ENCODE measurements at regions not wholly inside any gene's neighbourhood (a gene's known extent, or its start where the extent isn't known, plus 50 kb on each side); places are given as distances from the start of the nearest gene placed in this dataset.
"Not testable (repeated sequence)": the region's sequence is repeated elsewhere in the genome, so short reads cannot be mapped to it uniquely, and the experiment has no call there.

DNA sequence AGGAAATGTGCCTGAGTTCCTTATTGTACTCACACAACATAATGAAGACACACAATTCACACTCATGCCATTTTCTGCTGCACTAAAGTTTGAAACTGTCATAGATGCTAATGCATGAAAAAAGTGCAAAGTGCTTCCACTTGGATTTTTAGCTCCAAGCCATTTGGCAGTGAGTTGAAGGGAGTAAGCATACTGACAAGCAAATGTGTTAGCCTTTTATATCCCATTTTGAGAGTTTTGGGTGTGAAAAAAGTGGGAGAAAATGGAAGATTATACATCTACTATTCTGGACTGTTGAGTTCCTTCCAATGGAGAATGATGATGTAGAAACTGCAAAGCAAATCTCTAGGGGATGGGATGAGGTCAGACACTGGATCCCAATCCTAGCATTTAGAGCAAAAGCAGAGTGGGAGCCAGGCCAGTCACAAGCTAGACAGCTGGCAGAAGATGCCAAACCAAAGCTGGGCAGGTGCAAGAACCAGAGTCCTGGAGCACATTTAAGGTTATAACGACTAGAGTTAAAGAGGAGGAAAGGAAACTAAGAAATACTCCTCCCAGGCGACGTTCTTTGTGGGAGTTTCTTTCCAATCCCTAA is 216.8 kb downstream of the FBXO8 start:
- no peak for DNase-seq

GRCh38 chr4:174062831-174063230 is 220.6 kb downstream of the FBXO8 start:
- no peak for DNase-seq

DNA sequence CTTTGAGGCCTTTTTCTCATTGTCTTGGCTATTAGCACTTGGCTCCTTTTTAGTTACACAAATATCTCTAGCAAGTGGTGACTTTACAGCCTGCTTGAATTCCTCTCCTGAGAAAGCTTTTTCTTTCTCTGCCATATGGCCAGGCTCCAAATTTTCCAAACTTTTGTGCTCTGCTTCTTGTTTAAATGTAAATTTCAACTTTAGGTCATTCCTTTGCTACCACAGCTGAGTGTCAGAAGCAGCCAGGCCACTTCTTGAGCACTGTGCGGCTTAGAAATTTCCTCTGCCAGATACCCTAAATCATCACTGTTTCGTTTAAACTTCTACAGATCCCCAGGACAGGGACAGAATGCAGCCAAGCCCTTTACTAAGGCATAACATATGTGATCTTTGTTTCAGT is 222.4 kb downstream of the FBXO8 start:
- DNase-seq, result no peak

DNA sequence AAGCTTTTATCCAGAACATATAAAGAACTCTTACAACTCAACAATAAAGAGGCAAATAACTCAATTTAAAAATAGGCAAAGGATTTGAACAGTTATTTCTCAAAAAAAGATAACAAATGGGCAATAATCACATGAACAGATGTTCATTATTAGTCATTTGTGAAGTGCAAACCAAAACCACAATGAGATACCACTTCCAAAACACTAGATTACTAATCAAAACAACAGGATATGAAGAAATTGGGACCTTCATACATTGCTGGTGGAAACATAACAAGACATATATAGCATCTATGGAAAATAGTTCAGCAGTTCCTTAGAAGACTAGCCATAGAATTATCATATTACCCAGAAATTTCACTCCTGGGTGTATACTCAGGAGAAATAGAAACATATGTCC is 224.6 kb downstream of the FBXO8 start:
- no peak for DNase-seq

DNA sequence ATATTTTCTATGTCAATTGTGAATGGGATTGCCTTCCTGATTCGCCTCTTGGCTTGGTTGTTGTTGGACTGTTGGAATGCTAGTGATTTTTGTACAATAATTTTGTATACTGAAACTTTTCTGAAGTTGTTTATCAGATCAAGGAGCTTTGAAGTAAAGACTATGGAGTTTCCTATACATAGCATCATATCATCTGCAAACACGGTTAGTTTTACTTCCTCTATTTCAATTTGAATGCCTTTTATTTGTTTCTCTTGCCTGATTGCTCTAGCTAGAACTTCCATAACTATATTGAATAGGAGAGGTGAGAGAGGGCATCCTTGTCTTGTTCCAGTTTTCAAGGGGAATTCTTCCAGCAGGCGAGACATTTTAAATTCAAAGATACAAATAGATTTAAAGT is 226.5 kb downstream of the FBXO8 start:
- DNase-seq, result no peak

- no peak for DNase-seq
These were observed 228.1 kb downstream of the FBXO8 start for GRCh38 chr4:174055344-174055743.

GRCh38 chr4:174053895-174054294 is 229.6 kb downstream of the FBXO8 start:
- DNase-seq, result no peak

DNA sequence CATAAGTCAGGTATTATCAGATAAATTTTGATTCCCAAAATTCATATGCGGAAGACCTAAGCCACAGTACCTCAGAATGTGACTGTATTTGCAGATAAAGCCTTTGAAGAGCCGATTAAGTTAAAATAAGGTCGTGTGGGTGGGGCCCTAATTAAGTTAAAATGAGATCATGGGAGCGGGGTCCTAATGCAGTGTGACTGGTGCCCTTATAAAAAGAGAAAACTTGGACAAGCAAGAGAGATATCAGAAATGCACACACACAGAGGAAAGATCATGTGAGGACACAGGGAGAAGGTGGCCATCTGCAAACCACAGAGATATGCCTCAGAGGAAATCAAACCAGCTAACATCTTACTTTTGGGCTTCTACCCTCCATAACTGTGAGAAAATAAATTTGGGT is 236.1 kb downstream of the FBXO8 start:
- no peak for DNase-seq

DNA sequence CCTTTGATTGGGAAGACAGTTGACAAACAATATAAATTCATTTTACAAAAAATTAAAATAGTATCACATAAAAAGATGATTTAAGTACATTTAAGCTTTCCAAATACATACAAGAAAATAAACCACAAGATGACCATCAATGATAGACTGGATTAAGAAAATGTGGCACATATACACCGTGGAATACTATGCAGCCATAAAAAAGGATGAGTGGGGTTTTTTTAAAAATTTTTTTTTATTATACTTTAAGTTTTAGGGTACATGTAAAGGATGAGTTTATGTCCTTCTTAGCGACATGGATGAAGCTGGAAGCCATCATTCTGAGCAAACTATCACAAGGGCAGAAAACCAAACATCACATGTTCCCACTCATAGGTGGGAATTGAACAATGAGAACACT is 237.6 kb downstream of the FBXO8 start:
- DNase-seq, result not testable (repeated sequence)

- no peak for DNase-seq
These were observed 238.1 kb downstream of the FBXO8 start for GRCh38 chr4:174045381-174045780.

- DNase-seq, result no peak
These were observed 241.8 kb downstream of the FBXO8 start for GRCh38 chr4:174041555-174042105.

DNA sequence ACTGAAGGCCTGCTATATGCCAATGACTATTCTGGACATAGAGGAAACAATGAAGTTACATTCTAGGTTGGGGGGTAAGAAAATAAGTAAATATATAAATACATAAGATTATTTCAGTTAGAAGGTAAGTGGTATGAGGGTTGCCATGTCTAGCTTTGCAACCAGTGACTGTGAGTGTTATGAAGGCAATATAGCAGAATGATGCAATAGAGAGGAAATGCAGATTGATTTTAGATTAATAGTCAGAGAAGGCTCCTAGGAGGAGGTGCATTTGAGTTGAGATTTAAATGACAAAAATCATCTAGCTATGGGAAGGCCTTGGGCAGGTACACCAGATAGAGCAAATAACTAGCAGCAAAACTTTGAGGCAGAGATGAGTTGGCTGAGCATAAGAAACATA is 243.2 kb downstream of the FBXO8 start:
- DNase-seq, result no peak

DNA sequence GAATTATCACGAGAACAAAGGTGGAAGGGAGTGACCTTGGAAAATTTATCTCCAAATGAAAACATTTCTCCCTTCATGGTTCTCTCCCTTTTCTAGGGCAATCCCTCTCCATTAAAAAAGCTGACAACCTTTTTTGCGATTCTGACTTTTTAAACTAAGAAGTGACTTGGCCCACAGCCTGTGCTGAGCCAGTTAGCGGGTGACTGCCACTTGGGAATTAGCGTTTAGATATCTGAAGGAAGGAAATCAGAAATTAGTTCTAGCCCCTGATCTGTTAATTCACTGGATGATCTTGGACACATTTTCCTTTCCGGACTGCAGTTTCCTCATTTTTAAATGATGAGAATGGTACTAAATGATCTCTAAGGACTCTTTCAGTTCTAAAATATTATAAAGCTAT is 245.0 kb downstream of the FBXO8 start:
- no peak for DNase-seq

GRCh38 chr4:174037631-174038030 is 245.8 kb downstream of the FBXO8 start:
- DNase-seq, result no peak

DNA sequence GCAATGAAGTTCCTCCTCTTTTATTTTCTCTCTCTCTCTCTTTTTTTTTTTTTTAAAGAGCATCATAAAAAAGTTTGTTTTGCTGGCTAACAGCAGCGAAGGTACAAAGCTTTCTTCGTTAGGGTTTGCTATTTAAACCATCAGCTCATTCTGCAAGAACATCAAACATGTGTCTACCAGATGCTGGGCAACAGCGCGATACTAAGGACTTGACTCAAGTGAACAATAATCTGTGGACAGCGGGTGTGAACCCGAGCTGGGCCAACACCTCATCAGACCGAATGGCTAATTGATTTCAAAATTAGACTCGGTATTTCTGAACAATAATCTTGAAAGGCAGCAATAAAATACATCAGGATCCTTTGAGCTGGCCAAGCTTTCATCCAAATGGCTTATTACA is 246.4 kb downstream of the FBXO8 start:
- DNase-seq, result no peak

- DNase-seq, result no peak
These were observed 246.9 kb downstream of the FBXO8 start for GRCh38 chr4:174036576-174036975.

- peak; percentile 63 for DNase-seq
These were observed 247.4 kb downstream of the FBXO8 start for GRCh38 chr4:174036111-174036510.

DNA sequence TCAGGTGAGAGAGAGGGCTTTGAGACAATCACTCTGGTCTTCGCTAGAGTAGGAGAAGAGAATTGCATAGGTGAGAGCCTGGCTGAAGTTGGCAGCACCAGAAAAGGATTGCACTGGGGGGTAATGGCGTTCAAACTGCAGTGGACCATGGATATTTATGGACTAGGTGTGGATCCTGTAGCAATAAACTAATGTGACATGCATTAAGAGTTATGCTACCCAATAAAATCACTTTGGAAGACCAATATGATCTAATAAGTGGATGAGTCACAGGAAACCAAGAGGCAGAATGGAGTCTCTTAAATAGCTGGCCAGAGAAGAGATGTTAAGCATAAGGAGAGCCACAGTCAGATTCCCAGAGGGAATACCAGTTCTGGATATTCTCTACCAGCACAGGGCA is 259.8 kb downstream of the FBXO8 start:
- peak; percentile 45 for DNase-seq

GRCh38 chr4:174018236-174018635 is 265.2 kb downstream of the FBXO8 start:
- DNase-seq, result peak; percentile 5

GRCh38 chr4:174016251-174016650 is 267.2 kb downstream of the FBXO8 start:
- DNase-seq, result no peak

DNA sequence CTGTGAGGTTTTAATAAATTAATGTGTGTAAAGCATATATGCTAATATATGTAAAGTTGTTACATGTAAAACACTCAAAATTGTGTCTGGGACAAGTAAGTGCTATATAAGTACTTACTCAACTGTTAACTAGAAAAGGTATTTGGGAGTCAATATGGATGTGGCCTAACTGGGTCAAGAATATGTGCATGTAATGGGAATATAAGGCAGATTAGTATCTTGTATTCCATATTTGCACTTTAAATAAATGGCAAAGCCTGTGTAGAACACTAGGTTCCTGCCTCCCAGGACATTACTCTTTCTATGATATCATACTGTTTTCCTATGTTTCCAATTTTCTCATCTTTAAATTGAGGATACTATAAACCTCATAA is 270.6 kb downstream of the FBXO8 start:
- DNase-seq, result no peak

DNA sequence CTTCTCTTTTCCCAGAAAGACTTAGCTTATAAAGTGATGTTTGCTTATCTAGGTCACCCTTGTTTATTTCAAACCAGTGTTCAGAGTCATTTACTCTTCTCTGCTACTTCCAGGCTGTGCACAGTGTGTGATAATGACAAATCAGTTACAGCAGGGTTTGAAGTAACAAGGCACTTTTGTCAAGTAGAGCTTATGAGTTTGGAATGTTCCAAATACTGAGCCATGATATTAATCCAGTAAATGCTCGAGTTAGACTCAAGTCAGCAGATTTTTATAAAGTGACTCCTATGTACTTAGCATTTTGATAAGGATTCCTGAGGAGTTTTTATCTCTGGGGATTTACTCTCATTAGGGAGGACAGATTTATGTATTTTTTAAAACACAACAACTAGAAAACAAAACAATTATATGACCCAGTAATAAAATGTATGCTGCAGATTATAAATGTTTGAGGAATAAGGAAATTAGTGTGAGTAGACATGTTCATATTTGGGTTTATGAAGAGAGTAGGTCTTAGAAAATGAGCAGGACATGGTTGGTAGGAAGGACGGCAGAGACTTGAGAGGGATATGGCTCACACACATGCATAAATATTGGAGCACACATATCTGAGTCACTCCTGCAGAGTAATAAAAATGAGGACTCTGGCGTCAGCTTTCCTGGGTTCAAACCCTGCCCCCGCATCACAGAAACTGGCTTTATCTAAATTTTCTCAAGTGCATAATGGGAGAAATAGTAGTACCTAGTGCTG is 271.2 kb downstream of the FBXO8 start:
- DNase-seq, result no peak

- DNase-seq, result no peak
These were observed 272.9 kb downstream of the FBXO8 start for GRCh38 chr4:174010547-174010946.

- DNase-seq, result no peak
These were observed 273.6 kb downstream of the FBXO8 start for GRCh38 chr4:174009686-174010451.

All from DMS53 (cell line).